ENCODE measurements at regions not wholly inside any gene's neighbourhood (a gene's known extent, or its start where the extent isn't known, plus 50 kb on each side); places are given as distances from the start of the nearest gene placed in this dataset.
"Not testable (repeated sequence)": the region's sequence is repeated elsewhere in the genome, so short reads cannot be mapped to it uniquely, and the experiment has no call there.

- DNase-seq (ENCODE audit: extremely low read depth in 1 of 2, low read depth in 1 of 2) = no peak
Observed at GRCh38 chr2:239806276-239806675, 218.9 kb downstream of the NDUFA10 start.

- DNase-seq (ENCODE audit: extremely low read depth in 1 of 2, low read depth in 1 of 2) = no peak
Observed at GRCh38 chr2:239805414-239805813, 219.7 kb downstream of the NDUFA10 start.

- DNase-seq (ENCODE audit: extremely low read depth in 1 of 2, low read depth in 1 of 2) = no peak
Observed at GRCh38 chr2:239805043-239805329, 220.2 kb downstream of the NDUFA10 start.

- DNase-seq (ENCODE audit: extremely low read depth in 1 of 2, low read depth in 1 of 2) = no peak
Observed at GRCh38 chr2:239804161-239805042, 220.7 kb downstream of the NDUFA10 start.

- no peak for DNase-seq (ENCODE audit: extremely low read depth in 1 of 2, low read depth in 1 of 2)
Observed at GRCh38 chr2:239803766-239804115, 221.4 kb downstream of the NDUFA10 start.

- no peak for DNase-seq (ENCODE audit: extremely low read depth in 1 of 2, low read depth in 1 of 2)
Observed at GRCh38 chr2:239803102-239803765, 221.9 kb downstream of the NDUFA10 start.

GRCh38 chr2:239802185-239802649 lies 222.9 kb downstream of the NDUFA10 start:
- DNase-seq (ENCODE audit: extremely low read depth in 1 of 2, low read depth in 1 of 2) = no peak

- DNase-seq (ENCODE audit: extremely low read depth in 1 of 2, low read depth in 1 of 2) = no peak
Observed at GRCh38 chr2:239801404-239802184, 223.5 kb downstream of the NDUFA10 start.

GRCh38 chr2:239800785-239801386 lies 224.3 kb downstream of the NDUFA10 start:
- no peak for DNase-seq (ENCODE audit: extremely low read depth in 1 of 2, low read depth in 1 of 2)

GRCh38 chr2:239797316-239797715 lies 227.8 kb downstream of the NDUFA10 start:
- DNase-seq (ENCODE audit: extremely low read depth in 1 of 2, low read depth in 1 of 2) = no peak

GRCh38 chr2:239795761-239796160 lies 229.4 kb downstream of the NDUFA10 start:
- not testable (repeated sequence) for DNase-seq (ENCODE audit: extremely low read depth in 1 of 2, low read depth in 1 of 2)

- DNase-seq (ENCODE audit: extremely low read depth in 1 of 2, low read depth in 1 of 2) = no peak
Observed at GRCh38 chr2:239793836-239794235, 231.3 kb downstream of the NDUFA10 start.

GRCh38 chr2:239793086-239793485 lies 232.1 kb downstream of the NDUFA10 start:
- DNase-seq (ENCODE audit: extremely low read depth in 1 of 2, low read depth in 1 of 2) = no peak

GRCh38 chr2:239792405-239793084 lies 232.6 kb downstream of the NDUFA10 start:
- DNase-seq (ENCODE audit: extremely low read depth in 1 of 2, low read depth in 1 of 2) = no peak

- DNase-seq (ENCODE audit: extremely low read depth in 1 of 2, low read depth in 1 of 2) = no peak
Observed at GRCh38 chr2:239791526-239792404, 233.4 kb downstream of the NDUFA10 start.

GRCh38 chr2:239790721-239791120 lies 234.4 kb downstream of the NDUFA10 start:
- no peak for DNase-seq (ENCODE audit: extremely low read depth in 1 of 2, low read depth in 1 of 2)

GRCh38 chr2:239790313-239790712 lies 234.8 kb downstream of the NDUFA10 start:
- no peak for DNase-seq (ENCODE audit: extremely low read depth in 1 of 2, low read depth in 1 of 2)

- no peak for DNase-seq (ENCODE audit: extremely low read depth in 1 of 2, low read depth in 1 of 2)
Observed at GRCh38 chr2:239789711-239790110, 235.4 kb downstream of the NDUFA10 start.

GRCh38 chr2:239788576-239789098 lies 236.5 kb downstream of the NDUFA10 start:
- DNase-seq (ENCODE audit: extremely low read depth in 1 of 2, low read depth in 1 of 2) = no peak

Data from activated CD8-positive, alpha-beta memory T cell treated with anti-CD3 and anti-CD28 coated beads for 1 hour (primary cell).